Testis (tissue), 2 donors: ENCODE measurements at regions not wholly inside any gene's neighbourhood (a gene's known extent, or its start where the extent isn't known, plus 50 kb on each side); places are given as distances from the start of the nearest gene placed in this dataset.

Experiments used
- CTCF ChIP-seq, 3 experiments: fragments of 450-650 bp in 2 of 3; fragments of 200-600 bp in 1 of 3; sonication (generic) in 1 of 3; IDR thresholded peaks; one replicate each; pipeline ENCODE4 v1.5.1; 2016 to 2019; ENCODE audit warnings: antibody characterized with exemption in 3 of 3, mild to moderate bottlenecking in 2 of 3, moderate library complexity in 1 of 3
- POLR2A ChIP-seq: fragments of 450-650 bp; IDR thresholded peaks from one replicate; pipeline ENCODE4 v1.6.1; 2017; ENCODE audit warnings: antibody characterized with exemption, mild to moderate bottlenecking, moderate library complexity

GRCh38 chr5:117149312-117149711, 574.7 kb upstream of the SEMA6A start:
- TF ChIP-seq CTCF (IDR thresholded peaks at IDR 0.05), result no peak
- no peak for TF ChIP-seq POLR2A
